ENCODE measurements at regions not wholly inside any gene's neighbourhood (a gene's known extent, or its start where the extent isn't known, plus 50 kb on each side); places are given as distances from the start of the nearest gene placed in this dataset.

GRCh38 chr3:35528728-35529127, 110.6 kb upstream of the ARPP21 start:
- no peak for DNase-seq

GRCh38 chr3:35529337-35529736, 110.0 kb upstream of the ARPP21 start:
- DNase-seq: no peak

- DNase-seq: no peak
These were observed 102.1 kb upstream of the ARPP21 start for GRCh38 chr3:35537265-35537664.

DNA sequence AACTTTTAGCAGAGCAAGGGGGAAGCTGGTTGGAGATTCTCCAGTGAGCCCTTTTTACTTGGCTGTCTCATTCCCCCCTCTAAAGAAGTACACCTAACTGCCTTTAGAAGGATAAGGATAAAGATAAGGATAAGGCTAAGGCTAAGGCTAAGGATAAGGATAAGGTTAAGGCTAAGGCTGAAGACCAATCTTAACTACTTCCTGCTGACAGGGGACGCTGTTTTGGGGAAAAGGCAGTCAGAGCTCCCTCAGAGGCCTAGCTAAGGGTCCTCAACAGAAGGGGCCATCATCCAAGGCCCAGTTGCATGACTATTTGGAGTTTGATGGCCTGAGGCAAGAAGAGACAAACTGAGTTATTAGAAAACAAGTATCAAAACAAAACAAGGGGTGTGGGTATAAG, 94.3 kb upstream of the ARPP21 start:
- no peak for DNase-seq

- no peak for DNase-seq
These were observed 89.6 kb upstream of the ARPP21 start for GRCh38 chr3:35549690-35550089.

DNA sequence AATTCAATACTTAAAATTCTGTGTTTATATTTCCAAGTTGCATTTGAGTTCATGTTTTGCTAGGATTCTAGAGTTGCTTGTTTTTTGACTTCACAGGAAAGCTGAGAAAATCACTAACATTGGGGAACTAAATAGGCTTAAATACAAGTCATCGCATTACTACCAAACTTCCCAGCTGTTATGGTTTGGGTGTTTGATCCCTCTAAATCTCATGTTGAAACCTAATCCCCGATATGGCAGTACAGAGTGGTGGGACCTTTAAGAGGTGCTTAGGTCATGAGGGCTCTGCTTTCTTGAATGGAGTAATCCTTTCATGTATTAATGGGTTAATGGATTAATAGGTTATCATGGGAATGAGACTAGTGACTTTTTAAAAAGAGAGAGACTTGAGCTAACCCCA, 77.2 kb upstream of the ARPP21 start:
- no peak for DNase-seq

DNA sequence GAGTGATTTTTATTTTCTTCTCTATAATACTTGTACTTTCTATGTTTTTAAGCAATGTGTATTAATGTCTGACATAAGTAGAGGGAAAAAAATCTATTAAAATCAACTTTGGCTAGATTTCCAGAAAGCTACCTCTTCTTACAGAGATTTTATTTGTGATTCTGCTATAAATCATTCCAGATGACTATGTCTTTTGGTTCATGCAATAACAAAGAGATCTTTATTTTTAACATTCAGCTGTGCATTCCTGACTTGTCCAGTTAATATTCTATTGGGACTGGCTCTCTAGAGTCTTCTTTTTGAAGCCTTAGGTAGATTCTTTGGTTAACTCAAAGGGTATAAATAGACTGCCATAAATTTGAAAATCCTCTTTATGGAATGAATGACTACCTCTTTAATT, 74.3 kb upstream of the ARPP21 start:
- DNase-seq: no peak
